Endothelial cell of umbilical vein (primary cell): ENCODE measurements at regions not wholly inside any gene's neighbourhood (a gene's known extent, or its start where the extent isn't known, plus 50 kb on each side); places are given as distances from the start of the nearest gene placed in this dataset.

ENCODE experiments used
- BruUV-seq: library from RNA; stranded (reverse); fragments of 400-500 nt; replicated peaks from 2 replicates; lab custom pipeline; 2021; lab: Mats Ljungman, UMichigan
- CTCF ChIA-PET: fragments of 300-600, 350-600 bp; sonication (Branson Sonifier 250); formaldehyde crosslinking; loops from one replicate; lab custom pipeline; 2021; ENCODE audit warnings: antibody characterized with exemption, inconsistent platforms; lab: Charles Lee
- POLR2A ChIA-PET: fragments of 300-600, 350-600 bp; sonication (Branson Sonifier 250); formaldehyde crosslinking; loops from one replicate; lab custom pipeline; 2021; ENCODE audit warnings: antibody characterized with exemption, inconsistent platforms; lab: Charles Lee
- DNase-seq: peaks from one replicate; pipeline ENCODE4 v3.0.0-alpha.2; 2011; ENCODE audit warnings: low read depth, low spot score
- FAIRE-seq: peaks from 2 replicates; lab custom pipeline; 2011; peaks lifted over from hg19 to GRCh38; lab: Jason Lieb, UNC
- H2AFZ ChIP-seq: 2 replicates; pipeline ENCODE4 v1.6.0; 2012; ENCODE audit warnings: low read depth, low read length, control low read depth, inconsistent platforms
- H3K27ac ChIP-seq: 2 replicates; pipeline ENCODE4 v1.5.1; 2011; ENCODE audit warnings: low read depth, mild to moderate bottlenecking, control low read depth, low read length, moderate library complexity; ENCODE audit not compliant: insufficient read depth
- H3K27me3 ChIP-seq, 2 experiments: 2 replicates each; pipeline versions ENCODE4 v1.6.0 to v1.6.1; 2011; ENCODE audit warnings: low read length in 2 of 2, mixed read lengths in 1 of 2; ENCODE audit not compliant: control insufficient read depth in 2 of 2, insufficient read depth in 2 of 2
- H3K36me3 ChIP-seq, 2 experiments: 2 replicates in 1 of 2; 3 replicates in 1 of 2; pipeline ENCODE4 v1.5.1; 2011; ENCODE audit warnings: low read length in 2 of 2, mild to moderate bottlenecking in 1 of 2, moderate library complexity in 1 of 2; ENCODE audit not compliant: control insufficient read depth in 2 of 2, insufficient read depth in 2 of 2; ENCODE audit errors: extremely low read depth in 1 of 2
- H3K4me1 ChIP-seq: 3 replicates; pipeline ENCODE4 v1.5.1; 2011; ENCODE audit warnings: mild to moderate bottlenecking, low read length; ENCODE audit not compliant: control insufficient read depth, insufficient read depth; ENCODE audit errors: extremely low read depth
- H3K4me2 ChIP-seq: 2 replicates; pipeline ENCODE4 v1.6.1; 2011; ENCODE audit warnings: low read length, control low read depth, mixed read lengths; ENCODE audit not compliant: insufficient read depth
- H3K4me3 ChIP-seq, 3 experiments: fragments of 200-600 bp in 1 of 3; sonication (generic), shearing (Covaris generic) in 1 of 3; replicated peaks in 1 of 3; 2 replicates each; pipeline ENCODE4 v1.5.1; 2011 to 2016; ENCODE audit warnings: control low read depth in 3 of 3, low read length in 3 of 3, mild to moderate bottlenecking in 2 of 3, inconsistent platforms in 1 of 3, low read depth in 1 of 3, moderate library complexity in 1 of 3; ENCODE audit not compliant: insufficient read depth in 1 of 3
- H3K79me2 ChIP-seq: 2 replicates; pipeline ENCODE4 v1.6.0; 2012; ENCODE audit warnings: low read length, inconsistent platforms; ENCODE audit not compliant: control insufficient read depth, insufficient read depth
- H3K9ac ChIP-seq: replicated peaks from 2 replicates; pipeline ENCODE3; 2011; ENCODE audit warnings: low read length, control low read depth; ENCODE audit not compliant: insufficient read depth; ENCODE audit errors: extremely low read depth
- H3K9me1 ChIP-seq: replicated peaks from 3 replicates; pipeline ENCODE4 v1.6.0; 2011; ENCODE audit warnings: mild to moderate bottlenecking, low read length; ENCODE audit not compliant: control insufficient read depth, insufficient read depth; ENCODE audit errors: extremely low read depth
- H3K9me3 ChIP-seq: replicated peaks from 2 replicates; pipeline ENCODE4 v1.5.1; 2012; ENCODE audit warnings: low read length, inconsistent platforms; ENCODE audit not compliant: control insufficient read depth, insufficient read depth
- H4K20me1 ChIP-seq: replicated peaks from 2 replicates; pipeline ENCODE3; 2011; ENCODE audit warnings: mild to moderate bottlenecking, low read length; ENCODE audit not compliant: control insufficient read depth, insufficient read depth; ENCODE audit errors: extremely low read depth
- CTCF ChIP-seq, 2 donors: IDR thresholded peaks; 1 replicate in 1 of 2; 2 replicates in 1 of 2; pipeline ENCODE4 v1.5.1; 2011; ENCODE audit warnings: low read length in 2 of 2, mild to moderate bottlenecking in 2 of 2, moderate library complexity in 2 of 2, control low read depth in 1 of 2, inconsistent platforms in 1 of 2, low read depth in 1 of 2; ENCODE audit not compliant: insufficient read depth in 1 of 2; ENCODE audit errors: extremely low read depth in 1 of 2
- EZH2 ChIP-seq: IDR thresholded peaks from 2 replicates; pipeline ENCODE4 v1.6.1; 2012; ENCODE audit warnings: borderline replicate concordance, low read depth, mild to moderate bottlenecking, moderate library complexity, low read length, inconsistent platforms; ENCODE audit not compliant: severe bottlenecking
- FOS ChIP-seq: IDR thresholded peaks from 2 replicates; pipeline ENCODE4 v1.6.1; 2011; ENCODE audit warnings: mild to moderate bottlenecking, low read length, moderate library complexity, borderline replicate concordance; ENCODE audit not compliant: insufficient read depth
- GATA2 ChIP-seq: IDR thresholded peaks from 2 replicates; pipeline ENCODE4 v1.7.0; 2011; ENCODE audit warnings: low read depth, mild to moderate bottlenecking, moderate library complexity, mixed read lengths, low read length; ENCODE audit not compliant: insufficient read length, insufficient read depth
- JUN ChIP-seq: IDR thresholded peaks from 2 replicates; pipeline ENCODE4 v1.6.1; 2011; ENCODE audit warnings: borderline replicate concordance, low read depth; ENCODE audit not compliant: insufficient read length, insufficient read depth
- MAX ChIP-seq: IDR thresholded peaks from 2 replicates; pipeline ENCODE4 v1.6.1; 2011; ENCODE audit not compliant: insufficient read depth, insufficient read length
- MYC ChIP-seq: IDR thresholded peaks from one replicate; pipeline ENCODE4 v1.6.1; 2011; ENCODE audit warnings: mild to moderate bottlenecking, low read depth, low read length
- POLR2A ChIP-seq: IDR thresholded peaks from 2 replicates; pipeline ENCODE4 v1.6.1; 2012; ENCODE audit warnings: low read depth, mild to moderate bottlenecking, control low read depth, low read length
- POLR2AphosphoS5 ChIP-seq: IDR thresholded peaks from 2 replicates; pipeline ENCODE4 v1.6.1; 2012; ENCODE audit warnings: low read depth, mild to moderate bottlenecking, control low read depth, low read length, moderate library complexity; ENCODE audit not compliant: insufficient read depth
- dilution Hi-C: fragments of 300-500 bp; cut with MboI; formaldehyde crosslinking; loops from one replicate; pipeline ENCODE4 v1.15.0; 2019; ENCODE audit warnings: low sequenced_read_pairs; ENCODE audit not compliant: extremely low pct_ligation_motif_present
- intact Hi-C: fragments of 100-400 bp; cut with micrococcal nuclease; formaldehyde crosslinking; loops from one replicate; pipeline ENCODE4 v1.10.0; 2022

DNA sequence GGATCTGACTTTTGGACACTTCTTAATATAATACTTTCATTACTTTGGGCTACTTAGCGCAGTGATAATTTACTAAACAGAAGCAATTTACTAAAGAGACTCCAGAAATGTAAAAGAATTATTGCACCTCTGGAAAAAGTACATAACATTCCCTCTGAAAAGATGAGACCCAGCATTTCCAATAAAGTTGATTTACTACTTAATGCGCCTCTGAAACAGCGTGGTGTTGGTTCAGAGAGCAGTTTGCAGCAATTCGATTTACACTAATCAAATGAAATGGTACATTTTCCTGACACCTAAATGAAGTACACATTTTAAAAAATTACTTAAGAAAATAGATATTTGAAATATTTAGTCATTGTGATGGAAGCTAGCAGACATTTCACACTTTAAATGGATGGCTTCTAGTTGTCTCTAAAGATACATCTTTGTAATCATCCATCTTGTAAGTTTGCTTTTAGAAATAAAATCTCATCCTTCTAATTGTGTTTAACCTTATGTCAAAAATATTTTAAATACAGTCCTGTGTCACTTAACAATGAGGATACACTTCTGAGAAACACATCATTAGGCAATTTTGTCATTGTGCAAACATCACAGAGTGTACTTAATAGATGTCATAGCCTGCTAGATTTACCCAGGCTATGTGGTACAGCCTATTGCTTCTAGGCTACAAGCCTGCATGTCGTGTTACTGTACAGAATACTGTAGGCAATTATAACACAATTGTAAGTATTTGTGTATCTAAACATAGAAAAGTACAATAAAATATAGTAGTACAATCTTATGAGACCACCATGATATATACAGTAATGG is 284.6 kb upstream of the UBE2E3 start:
- ChIA-PET POLR2A (no interaction called here), CTCF (no interaction called here)
- no peaks in the 10 kb centered on the region for H3K9me3 ChIP-seq
- no peak for DNase-seq
- no peak overlapping the region for H3K27ac ChIP-seq
- dilution Hi-C loops (no loop called here), intact Hi-C loops (no loop called here)
- no peaks in the 10 kb centered on the region for H3K9me1 ChIP-seq
- H4K20me1 ChIP-seq: no peaks in the 10 kb centered on the region
- no peaks in the 10 kb centered on the region for H3K4me1 ChIP-seq
- no peak overlapping the region for H2AFZ ChIP-seq
- no peak overlapping the region for H3K4me2 ChIP-seq
- H3K36me3 ChIP-seq: no peaks in the 10 kb centered on the region
- BruUV-seq: no TSS peak
- no peak for FAIRE-seq
- H3K27me3 ChIP-seq: no peaks in the 10 kb centered on the region
- no peak overlapping the region for H3K4me3 ChIP-seq
- no peaks in the 10 kb centered on the region for H3K79me2 ChIP-seq
- TF ChIP-seq POLR2AphosphoS5: no peak
- no peak for TF ChIP-seq EZH2
- TF ChIP-seq CTCF (IDR thresholded peaks at IDR 0.05; ENCODE audit: extremely low read depth in 1 of 2, insufficient read depth in 1 of 2, low read depth in 1 of 2, low read length in 2 of 2): no peak
- no peak for TF ChIP-seq MYC
- TF ChIP-seq JUN: no peak
- no peak for TF ChIP-seq POLR2A
- no peak for TF ChIP-seq FOS
- TF ChIP-seq GATA2: no peak
- TF ChIP-seq MAX: no peak
- no peak overlapping the region for H3K9ac ChIP-seq
